RWPE1 (cell line): ENCODE measurements at regions not wholly inside any gene's neighbourhood (a gene's known extent, or its start where the extent isn't known, plus 50 kb on each side); places are given as distances from the start of the nearest gene placed in this dataset.

Source experiments
- CTCF ChIA-PET: fragments of 350-600 bp; sonication (Branson Sonifier 250); formaldehyde crosslinking; extraction: SDS; loops from one replicate; lab custom pipeline; 2021; lab: Yijun Ruan, JAX
- POLR2A ChIA-PET: fragments of 400-600 bp; formaldehyde crosslinking; extraction: SDS; loops from one replicate; lab custom pipeline; 2020; ENCODE audit warnings: antibody characterized with exemption; ENCODE audit not compliant: low non-redundant PET; lab: Yijun Ruan, JAX
- DNase-seq: peaks from one replicate; pipeline ENCODE4 v3.0.0; 2012; ENCODE audit warnings: low spot score
- H3K27ac ChIP-seq: fragments of 450-650 bp; 2 replicates; pipeline ENCODE4 v1.5.1; 2017
- TF ChIP-seq, protein P1 (sequence below): fragments of 450-650 bp; conservative IDR thresholded peaks from 2 replicates; pipeline ENCODE4 v1.5.1; 2017; ENCODE audit warnings: low read depth, mild to moderate bottlenecking

DNA sequence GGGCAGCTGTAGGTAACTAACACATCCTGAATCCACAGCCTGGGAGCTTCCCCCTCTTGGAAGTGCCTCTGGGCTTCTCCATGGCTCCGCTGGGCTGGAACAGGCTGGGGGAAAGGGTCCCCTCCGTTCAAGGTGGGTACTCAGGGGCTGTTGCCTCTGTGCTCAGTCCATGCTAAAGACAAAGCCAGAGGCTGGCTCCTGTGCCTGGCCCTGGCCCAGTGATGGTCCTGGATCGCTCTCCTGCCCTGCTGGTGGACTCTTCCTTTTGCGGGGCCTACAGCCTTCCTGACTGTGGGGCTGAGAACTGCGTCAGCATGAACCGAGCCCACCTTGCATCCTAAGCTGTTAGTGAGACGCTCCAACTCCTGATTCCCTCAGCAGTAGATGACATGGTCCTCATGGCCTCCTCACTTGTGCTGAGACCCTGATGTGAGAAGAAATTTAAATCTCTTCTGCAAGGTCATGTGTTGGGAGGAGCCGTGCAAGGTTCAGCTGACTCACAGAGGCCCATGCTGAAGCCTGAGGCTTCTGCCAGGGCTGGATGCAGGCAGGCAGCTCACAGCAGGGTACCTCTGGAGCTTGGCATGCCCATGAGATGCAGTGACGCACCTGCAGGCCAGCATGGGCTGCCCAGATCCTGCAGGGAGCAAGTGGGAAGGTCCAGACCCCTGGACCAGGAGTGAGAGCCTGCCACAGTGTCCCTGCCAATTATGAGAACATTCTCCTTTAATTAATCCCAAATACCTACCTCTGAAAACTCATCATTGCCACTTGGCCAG is 1285.5 kb downstream of the TBC1D22A start:
- TF ChIP-seq, protein P1, sequence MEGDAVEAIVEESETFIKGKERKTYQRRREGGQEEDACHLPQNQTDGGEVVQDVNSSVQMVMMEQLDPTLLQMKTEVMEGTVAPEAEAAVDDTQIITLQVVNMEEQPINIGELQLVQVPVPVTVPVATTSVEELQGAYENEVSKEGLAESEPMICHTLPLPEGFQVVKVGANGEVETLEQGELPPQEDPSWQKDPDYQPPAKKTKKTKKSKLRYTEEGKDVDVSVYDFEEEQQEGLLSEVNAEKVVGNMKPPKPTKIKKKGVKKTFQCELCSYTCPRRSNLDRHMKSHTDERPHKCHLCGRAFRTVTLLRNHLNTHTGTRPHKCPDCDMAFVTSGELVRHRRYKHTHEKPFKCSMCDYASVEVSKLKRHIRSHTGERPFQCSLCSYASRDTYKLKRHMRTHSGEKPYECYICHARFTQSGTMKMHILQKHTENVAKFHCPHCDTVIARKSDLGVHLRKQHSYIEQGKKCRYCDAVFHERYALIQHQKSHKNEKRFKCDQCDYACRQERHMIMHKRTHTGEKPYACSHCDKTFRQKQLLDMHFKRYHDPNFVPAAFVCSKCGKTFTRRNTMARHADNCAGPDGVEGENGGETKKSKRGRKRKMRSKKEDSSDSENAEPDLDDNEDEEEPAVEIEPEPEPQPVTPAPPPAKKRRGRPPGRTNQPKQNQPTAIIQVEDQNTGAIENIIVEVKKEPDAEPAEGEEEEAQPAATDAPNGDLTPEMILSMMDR = no peak
- POLR2A ChIA-PET = no interaction called here
- no peak for DNase-seq
- CTCF ChIA-PET = no interaction called here
- no peak overlapping the region for H3K27ac ChIP-seq

DNA sequence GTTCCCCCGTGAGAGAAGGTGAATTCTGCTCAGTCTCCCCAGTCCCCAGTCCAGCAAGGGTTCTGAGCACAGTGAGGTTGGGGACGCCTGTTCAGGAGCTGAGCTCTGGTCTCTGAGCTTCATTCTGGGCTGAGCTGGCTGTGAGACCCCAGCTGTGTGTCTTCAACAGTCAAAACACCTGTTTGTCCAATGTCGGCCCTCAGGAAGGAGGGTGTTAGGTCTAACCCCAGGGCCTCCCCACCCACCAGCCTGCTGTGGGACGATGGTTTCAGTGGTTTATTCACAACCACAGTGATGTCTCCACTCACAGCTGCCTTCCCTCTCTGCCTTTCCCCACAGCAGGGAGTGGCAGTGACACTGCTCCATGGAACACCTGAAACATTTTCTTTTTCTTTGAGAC is 1282.9 kb downstream of the TBC1D22A start:
- DNase-seq = no peak
- ChIA-PET POLR2A (no interaction called here), CTCF (interaction anchor here (0.7 kb wide), 1 partner anchor 424 kb away, joined by 4 read pairs; no protein-coding TSS in a partner anchor)
- TF ChIP-seq, protein P1 = no peak
- H3K27ac ChIP-seq = no peak overlapping the region

DNA sequence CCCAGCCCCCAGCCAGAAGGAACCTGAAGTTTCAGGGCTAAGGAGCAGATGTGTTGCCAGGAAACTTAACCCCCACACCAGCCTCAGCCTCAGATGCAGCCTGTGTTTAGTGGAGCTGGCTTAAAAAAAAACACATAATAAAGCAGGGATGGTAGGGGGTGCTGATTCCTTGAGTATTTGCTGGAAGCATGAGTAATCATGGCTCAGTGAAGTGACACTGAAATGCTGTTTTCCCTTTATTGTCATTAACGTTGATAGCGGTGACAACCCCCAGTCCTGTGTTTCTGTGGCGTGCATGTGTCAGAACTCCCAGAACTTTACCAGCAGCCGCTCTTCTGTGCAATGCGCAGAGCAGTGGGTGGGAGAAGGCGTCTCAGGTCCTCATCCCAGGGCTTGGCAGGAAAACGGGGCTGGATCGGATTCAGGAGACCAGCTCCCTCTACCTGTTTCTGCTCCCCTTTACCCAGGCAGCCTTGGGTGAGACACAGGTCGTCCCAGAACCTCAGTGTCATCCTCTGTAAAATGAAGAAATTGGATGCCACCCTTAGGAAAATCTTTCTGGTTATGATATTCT is 1282.1 kb downstream of the TBC1D22A start:
- DNase-seq = no peak
- TF ChIP-seq, protein P1 = no peak
- ChIA-PET POLR2A (no interaction called here), CTCF (no interaction called here)
- no peak overlapping the region for H3K27ac ChIP-seq

DNA sequence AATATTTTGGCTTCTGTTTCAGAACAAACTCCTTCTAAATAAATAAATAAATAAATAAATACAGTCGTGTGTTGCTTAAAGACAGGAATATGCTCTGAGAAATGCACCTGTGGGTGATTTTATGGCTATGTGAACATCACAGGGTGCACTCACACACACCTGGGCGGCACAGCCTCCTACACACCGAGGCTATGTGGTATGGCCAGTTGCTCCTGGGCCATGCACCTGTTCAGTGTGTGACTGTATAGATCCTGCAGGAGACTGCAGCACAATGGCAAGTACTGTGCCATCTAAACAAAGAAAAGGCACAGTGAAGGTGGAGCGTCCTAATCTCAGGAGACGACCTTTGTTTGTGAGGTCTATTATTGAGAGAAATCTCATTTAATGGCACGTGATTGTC is 1281.1 kb downstream of the TBC1D22A start:
- TF ChIP-seq, protein P1 = no peak
- CTCF ChIA-PET = no interaction called here

DNA sequence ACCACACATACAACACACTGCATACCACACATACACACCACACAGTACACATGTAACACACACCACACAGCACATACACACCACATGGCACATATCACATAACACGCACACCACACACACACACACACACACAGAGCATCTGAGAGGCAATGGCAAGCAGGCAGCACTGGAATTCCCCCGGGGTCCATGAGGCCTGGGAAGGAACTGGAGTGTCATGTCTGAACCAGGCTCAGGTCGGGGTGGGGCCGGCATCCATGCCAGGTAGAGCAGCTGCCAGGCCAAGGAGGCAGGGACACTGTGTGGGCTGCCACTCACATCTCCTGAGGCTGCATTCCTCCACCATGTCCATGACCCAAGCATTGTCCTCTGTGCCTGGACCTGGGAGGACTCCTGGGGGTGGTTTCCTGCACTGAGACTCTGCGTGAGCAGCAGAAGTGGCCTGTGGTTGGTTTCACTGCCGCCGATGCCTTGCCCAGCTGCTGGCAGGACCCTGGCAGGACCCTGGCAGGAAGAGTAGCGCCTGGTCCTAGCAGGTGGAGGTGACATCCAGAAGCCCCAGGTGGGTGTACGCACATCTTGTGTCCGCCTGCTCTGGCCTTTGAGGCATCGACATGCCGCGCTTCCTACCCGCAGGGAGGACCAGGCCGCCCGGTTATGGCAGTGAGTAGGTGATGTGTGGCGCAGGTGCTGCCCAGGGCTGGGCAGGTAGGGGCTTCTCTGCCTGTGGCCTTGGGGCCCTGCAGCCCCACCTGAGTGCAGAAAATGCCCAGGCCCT is 1280.4 kb downstream of the TBC1D22A start:
- TF ChIP-seq, protein P1 = no peak
- no peak overlapping the region for H3K27ac ChIP-seq
- CTCF ChIA-PET = no interaction called here
- DNase-seq = no peak
- POLR2A ChIA-PET = no interaction called here

More for the DNA sequence above, 1281.1 kb downstream of the TBC1D22A start:
- POLR2A ChIA-PET = no interaction called here
- H3K27ac ChIP-seq = no peak overlapping the region
- DNase-seq = no peak

DNA sequence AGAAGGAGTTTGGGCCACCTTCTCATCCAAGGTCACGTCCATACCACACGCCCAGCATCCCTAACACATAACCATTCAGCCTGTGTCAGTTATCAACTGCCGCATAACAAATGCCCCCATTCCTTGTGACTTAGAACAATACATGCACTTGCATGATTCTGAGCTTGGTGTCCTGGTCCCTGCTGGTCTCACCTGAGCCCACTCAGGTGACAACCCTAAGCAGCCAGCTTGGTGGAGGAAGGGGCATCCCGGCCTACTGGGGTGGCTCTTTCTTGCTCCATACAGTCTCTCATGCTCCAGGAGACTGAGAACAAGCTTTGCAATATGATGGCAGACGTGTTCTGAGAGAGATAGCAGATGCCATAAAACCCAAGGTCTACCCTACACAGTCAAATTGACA is 1276.9 kb downstream of the TBC1D22A start:
- no peak for DNase-seq
- TF ChIP-seq, protein P1 = no peak
- ChIA-PET POLR2A (no interaction called here), CTCF (no interaction called here)
- no peak overlapping the region for H3K27ac ChIP-seq
